GM23338 (cell line): ENCODE measurements at regions not wholly inside any gene's neighbourhood (a gene's known extent, or its start where the extent isn't known, plus 50 kb on each side); places are given as distances from the start of the nearest gene placed in this dataset.

Experiments used
- ATAC-seq: fragments of 200-7000 bp; cut with Tn5 transposase; 3 replicates; pipeline ENCODE4 v1.9.1; 2020
- DNase-seq: peaks from one replicate; pipeline ENCODE4 v3.0.0-alpha.2; 2015; ENCODE audit warnings: low spot score
- H2AFZ ChIP-seq: fragments of 200-600 bp; sonication (generic); 2 replicates; pipeline ENCODE4 v1.8.0; 2016; ENCODE audit warnings: antibody characterized with exemption, mild to moderate bottlenecking, moderate library complexity
- H3F3A ChIP-seq: fragments of 200-600 bp; sonication (generic); replicated peaks from 2 replicates; pipeline ENCODE4 v1.8.0; 2017; ENCODE audit warnings: antibody characterized with exemption, mixed run types, low read depth
- H3K27ac ChIP-seq: fragments of 200-600 bp; sonication (generic); 2 replicates; pipeline ENCODE4 v1.6.1; 2016; ENCODE audit warnings: low read depth
- H3K27me3 ChIP-seq: fragments of 200-600 bp; sonication (generic); 2 replicates; pipeline ENCODE4 v1.8.0; 2016; ENCODE audit warnings: mild to moderate bottlenecking, mixed run types, moderate library complexity; ENCODE audit not compliant: insufficient read depth
- H3K36me3 ChIP-seq: fragments of 200-600 bp; sonication (generic); 2 replicates; pipeline ENCODE4 v1.8.0; 2016; ENCODE audit warnings: mild to moderate bottlenecking; ENCODE audit not compliant: insufficient read depth
- H3K4me1 ChIP-seq: fragments of 200-600 bp; sonication (generic); 2 replicates; pipeline ENCODE4 v1.8.0; 2016; ENCODE audit warnings: mild to moderate bottlenecking, moderate library complexity; ENCODE audit not compliant: insufficient read depth
- H3K4me2 ChIP-seq: fragments of 200-600 bp; sonication (generic); 2 replicates; pipeline ENCODE4 v1.7.1; 2017; ENCODE audit warnings: mixed run types
- H3K4me3 ChIP-seq: fragments of 200-600 bp; sonication (generic); 2 replicates; pipeline ENCODE4 v1.6.1; 2016; ENCODE audit warnings: mixed run types
- H3K79me2 ChIP-seq: fragments of 200-600 bp; sonication (generic); replicated peaks from 2 replicates; pipeline ENCODE4 v1.8.0; 2017; ENCODE audit warnings: mild to moderate bottlenecking; ENCODE audit not compliant: insufficient read depth
- H3K9me2 ChIP-seq: fragments of 200-600 bp; sonication (generic); 2 replicates; pipeline ENCODE4 v1.8.0; 2017; ENCODE audit not compliant: insufficient read depth
- H4K20me1 ChIP-seq: fragments of 200-600 bp; sonication (generic); replicated peaks from 2 replicates; pipeline ENCODE4 v1.8.0; 2017; ENCODE audit warnings: mild to moderate bottlenecking; ENCODE audit not compliant: insufficient read depth
- H3K27ac Mint-ChIP-seq: 2 replicates; pipeline ENCODE4 v1.8.0; 2020; ENCODE audit warnings: inconsistent platforms, mild to moderate bottlenecking, moderate library complexity, mixed read lengths
- H3K27me3 Mint-ChIP-seq: 3 replicates; pipeline ENCODE4 v1.8.0; 2022; ENCODE audit warnings: low read depth, mild to moderate bottlenecking, moderate library complexity, mixed read lengths, inconsistent platforms; ENCODE audit not compliant: insufficient read depth, poor library complexity
- H3K36me3 Mint-ChIP-seq: 3 replicates; pipeline ENCODE4 v1.8.0; 2021; ENCODE audit warnings: low read depth, mild to moderate bottlenecking, inconsistent platforms, moderate library complexity, mixed read lengths
- H3K4me1 Mint-ChIP-seq: 3 replicates; pipeline ENCODE4 v1.8.0; 2020; ENCODE audit warnings: mild to moderate bottlenecking, inconsistent platforms, mixed read lengths
- H3K4me3 Mint-ChIP-seq: 3 replicates; pipeline ENCODE4 v1.8.0; 2021; ENCODE audit warnings: moderate library complexity, mild to moderate bottlenecking, inconsistent platforms, mixed read lengths
- H3K9me3 Mint-ChIP-seq: 3 replicates; pipeline ENCODE4 v1.8.0; 2020; ENCODE audit warnings: moderate library complexity, mild to moderate bottlenecking, inconsistent platforms, mixed read lengths
- CREB1 ChIP-seq: fragments of 250-450 bp; sonication (Bioruptor Pico); IDR thresholded peaks from 2 replicates; pipeline ENCODE4 v1.5.0; 2020; ENCODE audit warnings: low read depth, mild to moderate bottlenecking, moderate library complexity
- EZH2 ChIP-seq: fragments of 200-600 bp; sonication (generic); IDR thresholded peaks from one replicate; pipeline ENCODE4 v1.8.0; 2017; ENCODE audit warnings: antibody characterized with exemption, mild to moderate bottlenecking, low read depth; ENCODE audit not compliant: unreplicated experiment
- EZH2phosphoT487 ChIP-seq: fragments of 200-600 bp; sonication (generic); IDR thresholded peaks from one replicate; pipeline ENCODE4 v1.8.1; 2018; ENCODE audit warnings: antibody characterized with exemption; ENCODE audit not compliant: unreplicated experiment
- JUNB ChIP-seq: IDR thresholded peaks from one replicate; pipeline ENCODE4 v1.6.1; 2016; ENCODE audit warnings: antibody characterized with exemption; ENCODE audit not compliant: unreplicated experiment
- NANOG ChIP-seq: IDR thresholded peaks from 2 replicates; pipeline ENCODE4 v1.6.1; 2016; ENCODE audit warnings: antibody characterized with exemption, borderline replicate concordance
- POLR2AphosphoS5 ChIP-seq: IDR thresholded peaks from 2 replicates; pipeline ENCODE4 v1.6.1; 2016; ENCODE audit warnings: antibody characterized with exemption, low read depth
- STAT1 ChIP-seq: IDR thresholded peaks from one replicate; pipeline ENCODE4 v1.6.1; 2016; ENCODE audit warnings: antibody characterized with exemption; ENCODE audit not compliant: unreplicated experiment
- ZNF114 ChIP-seq: fragments of 250-450 bp; sonication (Bioruptor Pico); IDR thresholded peaks from 2 replicates; pipeline ENCODE4 v1.5.0; 2020; ENCODE audit warnings: mild to moderate bottlenecking, moderate library complexity
- ZNF331 ChIP-seq: fragments of 250-450 bp; sonication (Bioruptor Pico); IDR thresholded peaks from 2 replicates; pipeline ENCODE4 v1.5.0; 2020; ENCODE audit warnings: low read depth, mild to moderate bottlenecking, moderate library complexity
- TF ChIP-seq, protein P1 (sequence below): fragments of 250-450 bp; sonication (Bioruptor Pico); IDR thresholded peaks from 2 replicates; pipeline ENCODE4 v1.5.0; 2020; ENCODE audit warnings: mild to moderate bottlenecking, moderate library complexity
- TF ChIP-seq, protein P2 (sequence below), 2 experiments: fragments of 200-600 bp in 1 of 2; sonication (generic) in 1 of 2; conservative IDR thresholded peaks; 2 replicates each; pipeline versions ENCODE4 v1.5.1 to v1.6.1; 2016 to 2017; ENCODE audit warnings: antibody characterized with exemption in 2 of 2, low read depth in 2 of 2, mild to moderate bottlenecking in 2 of 2, moderate library complexity in 1 of 2
- TF ChIP-seq, protein P3 (sequence below): IDR thresholded peaks from one replicate; pipeline ENCODE4 v1.6.1; 2018; ENCODE audit warnings: antibody characterized with exemption; ENCODE audit not compliant: unreplicated experiment
- TF ChIP-seq, protein P4 (sequence below): IDR thresholded peaks from 2 replicates; pipeline ENCODE4 v1.6.1; 2016; ENCODE audit warnings: antibody characterized with exemption

DNA sequence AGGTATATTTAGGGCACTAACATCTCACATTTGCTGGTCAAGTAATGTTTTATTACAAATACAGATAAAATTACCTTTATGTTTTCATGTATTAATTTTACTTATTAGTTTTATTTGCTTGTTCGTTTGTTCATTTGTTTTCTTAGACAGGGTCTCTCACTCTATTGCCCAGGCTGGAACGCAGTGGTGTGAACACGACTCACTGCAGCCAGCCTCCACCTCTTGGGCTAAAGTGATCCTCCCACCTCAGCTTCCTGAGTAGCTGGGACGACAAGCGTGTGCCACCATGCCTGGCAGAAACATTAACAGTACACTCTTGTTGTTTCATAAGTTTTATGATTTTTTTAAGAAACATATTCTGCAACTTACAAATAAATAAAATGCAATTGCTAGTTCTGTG is 123.2 kb downstream of the ZNF608 start:
- no peak overlapping the region for H3K27ac ChIP-seq
- H3K79me2 ChIP-seq = no peaks in the 10 kb centered on the region
- H4K20me1 ChIP-seq = no peaks in the 10 kb centered on the region
- ATAC-seq (no peak), DNase-seq (no peak)
- no peak for TF ChIP-seq ZNF114 (CRISPR knock-in tag)
- no peak for TF ChIP-seq JUNB
- TF ChIP-seq POLR2AphosphoS5 = no peak
- TF ChIP-seq STAT1 = no peak
- TF ChIP-seq, protein P1, sequence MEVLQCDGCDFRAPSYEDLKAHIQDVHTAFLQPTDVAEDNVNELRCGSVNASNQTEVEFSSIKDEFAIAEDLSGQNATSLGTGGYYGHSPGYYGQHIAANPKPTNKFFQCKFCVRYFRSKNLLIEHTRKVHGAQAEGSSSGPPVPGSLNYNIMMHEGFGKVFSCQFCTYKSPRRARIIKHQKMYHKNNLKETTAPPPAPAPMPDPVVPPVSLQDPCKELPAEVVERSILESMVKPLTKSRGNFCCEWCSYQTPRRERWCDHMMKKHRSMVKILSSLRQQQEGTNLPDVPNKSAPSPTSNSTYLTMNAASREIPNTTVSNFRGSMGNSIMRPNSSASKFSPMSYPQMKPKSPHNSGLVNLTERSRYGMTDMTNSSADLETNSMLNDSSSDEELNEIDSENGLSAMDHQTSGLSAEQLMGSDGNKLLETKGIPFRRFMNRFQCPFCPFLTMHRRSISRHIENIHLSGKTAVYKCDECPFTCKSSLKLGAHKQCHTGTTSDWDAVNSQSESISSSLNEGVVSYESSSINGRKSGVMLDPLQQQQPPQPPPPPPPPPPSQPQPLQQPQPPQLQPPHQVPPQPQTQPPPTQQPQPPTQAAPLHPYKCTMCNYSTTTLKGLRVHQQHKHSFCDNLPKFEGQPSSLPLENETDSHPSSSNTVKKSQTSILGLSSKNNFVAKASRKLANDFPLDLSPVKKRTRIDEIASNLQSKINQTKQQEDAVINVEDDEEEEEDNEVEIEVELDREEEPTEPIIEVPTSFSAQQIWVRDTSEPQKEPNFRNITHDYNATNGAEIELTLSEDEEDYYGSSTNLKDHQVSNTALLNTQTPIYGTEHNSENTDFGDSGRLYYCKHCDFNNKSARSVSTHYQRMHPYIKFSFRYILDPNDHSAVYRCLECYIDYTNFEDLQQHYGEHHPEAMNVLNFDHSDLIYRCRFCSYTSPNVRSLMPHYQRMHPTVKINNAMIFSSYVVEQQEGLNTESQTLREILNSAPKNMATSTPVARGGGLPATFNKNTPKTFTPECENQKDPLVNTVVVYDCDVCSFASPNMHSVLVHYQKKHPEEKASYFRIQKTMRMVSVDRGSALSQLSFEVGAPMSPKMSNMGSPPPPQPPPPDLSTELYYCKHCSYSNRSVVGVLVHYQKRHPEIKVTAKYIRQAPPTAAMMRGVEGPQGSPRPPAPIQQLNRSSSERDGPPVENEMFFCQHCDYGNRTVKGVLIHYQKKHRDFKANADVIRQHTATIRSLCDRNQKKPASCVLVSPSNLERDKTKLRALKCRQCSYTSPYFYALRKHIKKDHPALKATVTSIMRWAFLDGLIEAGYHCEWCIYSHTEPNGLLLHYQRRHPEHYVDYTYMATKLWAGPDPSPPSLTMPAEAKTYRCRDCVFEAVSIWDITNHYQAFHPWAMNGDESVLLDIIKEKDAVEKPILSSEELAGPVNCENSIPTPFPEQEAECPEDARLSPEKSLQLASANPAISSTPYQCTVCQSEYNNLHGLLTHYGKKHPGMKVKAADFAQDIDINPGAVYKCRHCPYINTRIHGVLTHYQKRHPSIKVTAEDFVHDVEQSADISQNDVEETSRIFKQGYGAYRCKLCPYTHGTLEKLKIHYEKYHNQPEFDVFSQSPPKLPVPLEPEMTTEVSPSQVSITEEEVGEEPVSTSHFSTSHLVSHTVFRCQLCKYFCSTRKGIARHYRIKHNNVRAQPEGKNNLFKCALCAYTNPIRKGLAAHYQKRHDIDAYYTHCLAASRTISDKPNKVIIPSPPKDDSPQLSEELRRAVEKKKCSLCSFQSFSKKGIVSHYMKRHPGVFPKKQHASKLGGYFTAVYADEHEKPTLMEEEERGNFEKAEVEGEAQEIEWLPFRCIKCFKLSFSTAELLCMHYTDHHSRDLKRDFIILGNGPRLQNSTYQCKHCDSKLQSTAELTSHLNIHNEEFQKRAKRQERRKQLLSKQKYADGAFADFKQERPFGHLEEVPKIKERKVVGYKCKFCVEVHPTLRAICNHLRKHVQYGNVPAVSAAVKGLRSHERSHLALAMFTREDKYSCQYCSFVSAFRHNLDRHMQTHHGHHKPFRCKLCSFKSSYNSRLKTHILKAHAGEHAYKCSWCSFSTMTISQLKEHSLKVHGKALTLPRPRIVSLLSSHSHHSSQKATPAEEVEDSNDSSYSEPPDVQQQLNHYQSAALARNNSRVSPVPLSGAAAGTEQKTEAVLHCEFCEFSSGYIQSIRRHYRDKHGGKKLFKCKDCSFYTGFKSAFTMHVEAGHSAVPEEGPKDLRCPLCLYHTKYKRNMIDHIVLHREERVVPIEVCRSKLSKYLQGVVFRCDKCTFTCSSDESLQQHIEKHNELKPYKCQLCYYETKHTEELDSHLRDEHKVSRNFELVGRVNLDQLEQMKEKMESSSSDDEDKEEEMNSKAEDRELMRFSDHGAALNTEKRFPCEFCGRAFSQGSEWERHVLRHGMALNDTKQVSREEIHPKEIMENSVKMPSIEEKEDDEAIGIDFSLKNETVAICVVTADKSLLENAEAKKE (CRISPR knock-in tag) = no peak
- no peak for TF ChIP-seq EZH2
- TF ChIP-seq CREB1 (CRISPR knock-in tag) = no peak
- TF ChIP-seq, protein P2, sequence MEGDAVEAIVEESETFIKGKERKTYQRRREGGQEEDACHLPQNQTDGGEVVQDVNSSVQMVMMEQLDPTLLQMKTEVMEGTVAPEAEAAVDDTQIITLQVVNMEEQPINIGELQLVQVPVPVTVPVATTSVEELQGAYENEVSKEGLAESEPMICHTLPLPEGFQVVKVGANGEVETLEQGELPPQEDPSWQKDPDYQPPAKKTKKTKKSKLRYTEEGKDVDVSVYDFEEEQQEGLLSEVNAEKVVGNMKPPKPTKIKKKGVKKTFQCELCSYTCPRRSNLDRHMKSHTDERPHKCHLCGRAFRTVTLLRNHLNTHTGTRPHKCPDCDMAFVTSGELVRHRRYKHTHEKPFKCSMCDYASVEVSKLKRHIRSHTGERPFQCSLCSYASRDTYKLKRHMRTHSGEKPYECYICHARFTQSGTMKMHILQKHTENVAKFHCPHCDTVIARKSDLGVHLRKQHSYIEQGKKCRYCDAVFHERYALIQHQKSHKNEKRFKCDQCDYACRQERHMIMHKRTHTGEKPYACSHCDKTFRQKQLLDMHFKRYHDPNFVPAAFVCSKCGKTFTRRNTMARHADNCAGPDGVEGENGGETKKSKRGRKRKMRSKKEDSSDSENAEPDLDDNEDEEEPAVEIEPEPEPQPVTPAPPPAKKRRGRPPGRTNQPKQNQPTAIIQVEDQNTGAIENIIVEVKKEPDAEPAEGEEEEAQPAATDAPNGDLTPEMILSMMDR (conservative IDR thresholded peaks at IDR 0.05; ENCODE audit: low read depth in 2 of 2) = no peak
- TF ChIP-seq, protein P3, sequence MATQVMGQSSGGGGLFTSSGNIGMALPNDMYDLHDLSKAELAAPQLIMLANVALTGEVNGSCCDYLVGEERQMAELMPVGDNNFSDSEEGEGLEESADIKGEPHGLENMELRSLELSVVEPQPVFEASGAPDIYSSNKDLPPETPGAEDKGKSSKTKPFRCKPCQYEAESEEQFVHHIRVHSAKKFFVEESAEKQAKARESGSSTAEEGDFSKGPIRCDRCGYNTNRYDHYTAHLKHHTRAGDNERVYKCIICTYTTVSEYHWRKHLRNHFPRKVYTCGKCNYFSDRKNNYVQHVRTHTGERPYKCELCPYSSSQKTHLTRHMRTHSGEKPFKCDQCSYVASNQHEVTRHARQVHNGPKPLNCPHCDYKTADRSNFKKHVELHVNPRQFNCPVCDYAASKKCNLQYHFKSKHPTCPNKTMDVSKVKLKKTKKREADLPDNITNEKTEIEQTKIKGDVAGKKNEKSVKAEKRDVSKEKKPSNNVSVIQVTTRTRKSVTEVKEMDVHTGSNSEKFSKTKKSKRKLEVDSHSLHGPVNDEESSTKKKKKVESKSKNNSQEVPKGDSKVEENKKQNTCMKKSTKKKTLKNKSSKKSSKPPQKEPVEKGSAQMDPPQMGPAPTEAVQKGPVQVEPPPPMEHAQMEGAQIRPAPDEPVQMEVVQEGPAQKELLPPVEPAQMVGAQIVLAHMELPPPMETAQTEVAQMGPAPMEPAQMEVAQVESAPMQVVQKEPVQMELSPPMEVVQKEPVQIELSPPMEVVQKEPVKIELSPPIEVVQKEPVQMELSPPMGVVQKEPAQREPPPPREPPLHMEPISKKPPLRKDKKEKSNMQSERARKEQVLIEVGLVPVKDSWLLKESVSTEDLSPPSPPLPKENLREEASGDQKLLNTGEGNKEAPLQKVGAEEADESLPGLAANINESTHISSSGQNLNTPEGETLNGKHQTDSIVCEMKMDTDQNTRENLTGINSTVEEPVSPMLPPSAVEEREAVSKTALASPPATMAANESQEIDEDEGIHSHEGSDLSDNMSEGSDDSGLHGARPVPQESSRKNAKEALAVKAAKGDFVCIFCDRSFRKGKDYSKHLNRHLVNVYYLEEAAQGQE = no peak
- TF ChIP-seq EZH2phosphoT487 = no peak
- TF ChIP-seq, protein P4, sequence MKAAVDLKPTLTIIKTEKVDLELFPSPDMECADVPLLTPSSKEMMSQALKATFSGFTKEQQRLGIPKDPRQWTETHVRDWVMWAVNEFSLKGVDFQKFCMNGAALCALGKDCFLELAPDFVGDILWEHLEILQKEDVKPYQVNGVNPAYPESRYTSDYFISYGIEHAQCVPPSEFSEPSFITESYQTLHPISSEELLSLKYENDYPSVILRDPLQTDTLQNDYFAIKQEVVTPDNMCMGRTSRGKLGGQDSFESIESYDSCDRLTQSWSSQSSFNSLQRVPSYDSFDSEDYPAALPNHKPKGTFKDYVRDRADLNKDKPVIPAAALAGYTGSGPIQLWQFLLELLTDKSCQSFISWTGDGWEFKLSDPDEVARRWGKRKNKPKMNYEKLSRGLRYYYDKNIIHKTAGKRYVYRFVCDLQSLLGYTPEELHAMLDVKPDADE = no peak
- no peak for TF ChIP-seq ZNF331 (CRISPR knock-in tag)
- no peak for TF ChIP-seq NANOG
- H3K9me2 ChIP-seq = no peaks in the 10 kb centered on the region
- H3K4me2 ChIP-seq = no peak overlapping the region
- no peaks in the 10 kb centered on the region for H3K27me3 Mint-ChIP-seq
- no peaks in the 10 kb centered on the region; the same call in 1 of the 3 replicates for H3K9me3 Mint-ChIP-seq
- H2AFZ ChIP-seq = no peak overlapping the region
- 0 out of 2 replicates have a peak, but pooled peaks cover 3% of the 10 kb centered on the region for H3F3A ChIP-seq
- no peak overlapping the region for H3K27ac Mint-ChIP-seq
- H3K27me3 ChIP-seq = no peaks in the 10 kb centered on the region
- H3K36me3 ChIP-seq = no peaks in the 10 kb centered on the region
- H3K4me1 ChIP-seq = no peaks in the 10 kb centered on the region
- no peak overlapping the region for H3K4me3 Mint-ChIP-seq
- peaks cover 6% of the 10 kb centered on the region; the same call in 2 of the 3 replicates for H3K4me1 Mint-ChIP-seq
- no peak overlapping the region for H3K4me3 ChIP-seq
- H3K36me3 Mint-ChIP-seq = peaks cover 5% of the 10 kb centered on the region; the same call in 2 of the 3 replicates
